OCI-LY3 (cell line): ENCODE measurements at regions not wholly inside any gene's neighbourhood (a gene's known extent, or its start where the extent isn't known, plus 50 kb on each side); places are given as distances from the start of the nearest gene placed in this dataset.

ENCODE experiments used
- H2AFZ ChIP-seq: fragments of 200-600, 300-600 bp; shearing (Covaris generic); 2 replicates; pipeline ENCODE4 v1.6.0; 2014; ENCODE audit warnings: antibody characterized with exemption, low read depth, low read length
- H3K27ac ChIP-seq: fragments of 200-600, 300-600 bp; sonication (generic); 2 replicates; pipeline ENCODE4 v1.5.1; 2014; ENCODE audit warnings: mild to moderate bottlenecking, low read length, moderate library complexity, mixed read lengths
- H3K27me3 ChIP-seq: fragments of 200-600, 300-600 bp; sonication (generic); 2 replicates; pipeline ENCODE4 v1.6.1; 2014; ENCODE audit warnings: low read depth, low read length, mixed read lengths
- H3K36me3 ChIP-seq: fragments of 200-600, 300-600 bp; sonication (generic); replicated peaks from 2 replicates; pipeline ENCODE3; 2014; ENCODE audit warnings: low read depth, low read length, mixed read lengths
- H3K4me1 ChIP-seq: fragments of 300-600, 200-600 bp; sonication (generic); 2 replicates; pipeline ENCODE4 v1.6.1; 2014; ENCODE audit warnings: low read length, mixed read lengths
- H3K4me2 ChIP-seq: fragments of 200-600, 300-600 bp; sonication (generic); 2 replicates; pipeline ENCODE4 v1.6.1; 2014; ENCODE audit warnings: low read length, mixed read lengths
- H3K4me3 ChIP-seq: fragments of 300-600, 200-600 bp; sonication (generic); 2 replicates; pipeline ENCODE4 v1.5.1; 2014; ENCODE audit warnings: antibody characterized with exemption, mild to moderate bottlenecking, low read length, moderate library complexity
- H3K79me2 ChIP-seq: fragments of 300-600, 200-600 bp; shearing (Covaris generic); 2 replicates; pipeline ENCODE4 v1.6.1; 2014; ENCODE audit warnings: mild to moderate bottlenecking, low read length, mixed read lengths
- H3K9ac ChIP-seq: fragments of 300-600, 200-600 bp; shearing (Covaris generic); 2 replicates; pipeline ENCODE4 v1.6.0; 2014; ENCODE audit warnings: mild to moderate bottlenecking, low read length, moderate library complexity
- H3K9me3 ChIP-seq: fragments of 200-600, 300-600 bp; shearing (Covaris generic); 2 replicates; pipeline ENCODE4 v1.6.1; 2014; ENCODE audit warnings: low read length, mixed read lengths; ENCODE audit not compliant: insufficient read depth
- H4K20me1 ChIP-seq: fragments of 200-600, 300-600 bp; sonication (generic); 2 replicates; pipeline ENCODE4 v1.6.1; 2016; ENCODE audit warnings: low read length, mixed read lengths; ENCODE audit not compliant: insufficient read depth
- EZH2phosphoT487 ChIP-seq: fragments of 200-600 bp; shearing (Covaris generic); IDR thresholded peaks from 2 replicates; pipeline ENCODE4 v1.6.1; 2018; ENCODE audit warnings: antibody characterized with exemption, mixed run types, low read depth
- TF ChIP-seq, protein P1 (sequence below): fragments of 200-600, 300-600 bp; sonication (generic); IDR thresholded peaks from 2 replicates; pipeline ENCODE4 v1.5.1; 2014; ENCODE audit warnings: antibody characterized with exemption, low read length, low read depth

- Histone ChIP-seq H3K9ac (no peak overlapping the region), H3K4me1 (peaks cover 10% of the 10 kb centered on the region), H3K27ac (no peak overlapping the region), H3K79me2 (no peaks in the 10 kb centered on the region), H3K36me3 (no peaks in the 10 kb centered on the region), H3K27me3 (no peaks in the 10 kb centered on the region), H2AFZ (no peak overlapping the region), H3K4me2 (no peak overlapping the region), H4K20me1 (no peaks in the 10 kb centered on the region), H3K4me3 (no peak overlapping the region), H3K9me3 (no peaks in the 10 kb centered on the region)
- no peak for TF ChIP-seq EZH2phosphoT487
- TF ChIP-seq, protein P1, sequence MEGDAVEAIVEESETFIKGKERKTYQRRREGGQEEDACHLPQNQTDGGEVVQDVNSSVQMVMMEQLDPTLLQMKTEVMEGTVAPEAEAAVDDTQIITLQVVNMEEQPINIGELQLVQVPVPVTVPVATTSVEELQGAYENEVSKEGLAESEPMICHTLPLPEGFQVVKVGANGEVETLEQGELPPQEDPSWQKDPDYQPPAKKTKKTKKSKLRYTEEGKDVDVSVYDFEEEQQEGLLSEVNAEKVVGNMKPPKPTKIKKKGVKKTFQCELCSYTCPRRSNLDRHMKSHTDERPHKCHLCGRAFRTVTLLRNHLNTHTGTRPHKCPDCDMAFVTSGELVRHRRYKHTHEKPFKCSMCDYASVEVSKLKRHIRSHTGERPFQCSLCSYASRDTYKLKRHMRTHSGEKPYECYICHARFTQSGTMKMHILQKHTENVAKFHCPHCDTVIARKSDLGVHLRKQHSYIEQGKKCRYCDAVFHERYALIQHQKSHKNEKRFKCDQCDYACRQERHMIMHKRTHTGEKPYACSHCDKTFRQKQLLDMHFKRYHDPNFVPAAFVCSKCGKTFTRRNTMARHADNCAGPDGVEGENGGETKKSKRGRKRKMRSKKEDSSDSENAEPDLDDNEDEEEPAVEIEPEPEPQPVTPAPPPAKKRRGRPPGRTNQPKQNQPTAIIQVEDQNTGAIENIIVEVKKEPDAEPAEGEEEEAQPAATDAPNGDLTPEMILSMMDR = no peak
Observed at GRCh38 chr3:1969281-1969680, 129.4 kb upstream of the CNTN4 start.

DNA sequence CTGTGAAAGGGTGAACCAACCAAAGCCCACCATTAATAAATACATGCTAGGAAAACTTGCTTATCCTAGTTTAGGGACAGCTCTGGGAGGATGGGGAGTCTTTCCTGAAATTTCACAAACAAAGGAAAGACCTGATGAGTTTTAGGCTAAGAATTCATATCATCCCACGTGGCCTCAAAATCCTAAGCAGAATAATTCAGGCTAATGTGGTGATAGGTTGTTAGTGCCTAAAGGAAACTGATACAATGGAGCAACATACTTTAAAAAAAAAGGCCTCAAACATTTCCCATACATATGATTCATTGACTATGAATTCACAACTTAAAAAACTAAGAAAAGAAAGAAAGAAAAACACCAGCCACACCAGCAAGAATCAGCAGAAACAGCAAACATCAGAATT lies 126.9 kb upstream of the CNTN4 start:
- H3K36me3 ChIP-seq = no peaks in the 10 kb centered on the region
- TF ChIP-seq EZH2phosphoT487 = no peak
- TF ChIP-seq, protein P1 = no peak
- H3K9me3 ChIP-seq = no peaks in the 10 kb centered on the region
- no peaks in the 10 kb centered on the region for H3K27me3 ChIP-seq
- H3K27ac ChIP-seq = no peak overlapping the region
- no peak overlapping the region for H3K4me2 ChIP-seq
- H4K20me1 ChIP-seq = no peaks in the 10 kb centered on the region
- no peaks in the 10 kb centered on the region for H3K4me1 ChIP-seq
- no peak overlapping the region for H3K9ac ChIP-seq
- no peaks in the 10 kb centered on the region for H3K79me2 ChIP-seq
- no peak overlapping the region for H3K4me3 ChIP-seq
- no peak overlapping the region for H2AFZ ChIP-seq

DNA sequence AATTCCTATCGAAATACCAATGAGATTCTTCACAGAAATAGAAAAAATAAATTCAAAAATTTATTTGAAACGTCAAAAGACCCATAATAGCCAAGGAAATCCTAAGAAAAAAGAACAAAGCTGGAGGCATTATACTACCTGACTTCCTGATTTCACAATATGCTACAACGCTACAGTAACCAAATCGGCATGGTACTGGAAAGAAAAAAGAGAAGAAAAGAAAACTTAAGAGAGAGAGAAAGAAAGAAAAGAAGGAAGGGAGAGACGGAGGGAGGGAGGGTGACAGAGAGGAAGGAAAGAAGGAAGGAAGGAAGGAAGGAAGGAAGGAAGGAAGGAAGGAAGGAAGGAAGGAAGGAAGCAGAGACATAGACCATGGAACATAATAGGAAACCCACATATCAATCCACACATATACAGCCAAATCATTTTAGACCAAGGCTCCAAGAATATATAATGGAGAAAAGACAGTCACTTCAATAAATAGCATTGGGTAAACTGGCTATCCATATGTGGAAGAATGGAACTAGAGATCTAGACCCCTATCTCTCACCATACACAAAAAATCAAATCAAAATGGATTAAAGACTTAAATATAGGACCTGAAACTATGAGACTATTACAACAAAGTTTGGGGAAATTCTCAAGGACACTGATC lies 118.6 kb upstream of the CNTN4 start:
- H2AFZ ChIP-seq = no peak overlapping the region
- H3K36me3 ChIP-seq = no peaks in the 10 kb centered on the region
- H3K4me1 ChIP-seq = no peaks in the 10 kb centered on the region
- H3K79me2 ChIP-seq = no peaks in the 10 kb centered on the region
- H3K27ac ChIP-seq = no peak overlapping the region
- H4K20me1 ChIP-seq = no peaks in the 10 kb centered on the region
- TF ChIP-seq, protein P1 = no peak
- no peak for TF ChIP-seq EZH2phosphoT487
- no peak overlapping the region for H3K9ac ChIP-seq
- no peak overlapping the region for H3K4me2 ChIP-seq
- H3K9me3 ChIP-seq = no peaks in the 10 kb centered on the region
- no peaks in the 10 kb centered on the region for H3K27me3 ChIP-seq
- H3K4me3 ChIP-seq = no peak overlapping the region

DNA sequence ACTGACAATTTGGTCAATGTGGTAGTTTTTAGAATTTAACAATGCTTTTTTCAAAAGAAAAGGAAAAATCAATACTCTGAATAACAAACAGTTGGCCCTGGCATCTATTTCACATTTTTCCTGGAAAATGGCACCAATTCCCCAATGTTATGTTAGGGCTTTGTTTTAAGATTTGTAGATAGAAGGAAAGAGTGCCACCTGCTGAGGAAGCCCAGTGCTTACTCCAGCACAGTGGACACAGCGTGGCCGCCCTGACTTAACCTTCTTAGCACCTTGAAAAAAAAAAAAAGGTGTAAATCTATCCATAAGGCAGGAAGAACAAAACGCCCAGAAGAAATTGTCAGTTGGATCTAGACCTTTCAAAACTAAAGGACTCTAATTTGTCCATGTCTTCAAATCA lies 110.7 kb upstream of the CNTN4 start:
- H3K9me3 ChIP-seq = no peaks in the 10 kb centered on the region
- no peak overlapping the region for H3K4me3 ChIP-seq
- no peaks in the 10 kb centered on the region for H4K20me1 ChIP-seq
- H3K4me1 ChIP-seq = no peaks in the 10 kb centered on the region
- no peak overlapping the region for H2AFZ ChIP-seq
- no peak overlapping the region for H3K27ac ChIP-seq
- no peak overlapping the region for H3K9ac ChIP-seq
- no peak for TF ChIP-seq EZH2phosphoT487
- TF ChIP-seq, protein P1 = peak; percentile 56
- no peaks in the 10 kb centered on the region for H3K36me3 ChIP-seq
- no peak overlapping the region for H3K4me2 ChIP-seq
- no peaks in the 10 kb centered on the region for H3K79me2 ChIP-seq
- H3K27me3 ChIP-seq = no peaks in the 10 kb centered on the region
